MM.1S (cell line): ENCODE measurements at regions not wholly inside any gene's neighbourhood (a gene's known extent, or its start where the extent isn't known, plus 50 kb on each side); places are given as distances from the start of the nearest gene placed in this dataset.

Experiments
- EZH2 ChIP-seq: fragments of 300-600 bp; sonication (generic); optimal IDR thresholded peaks from 2 replicates; pipeline ENCODE3; 2017; ENCODE audit warnings: low read depth, mild to moderate bottlenecking, antibody characterized with exemption, low read length, mixed read lengths
- TF ChIP-seq, protein P1 (sequence below): fragments of 300-600 bp; sonication (generic); IDR thresholded peaks from 2 replicates; pipeline ENCODE4 v1.5.1; 2016; ENCODE audit warnings: antibody characterized with exemption, low read length, mixed read lengths

DNA sequence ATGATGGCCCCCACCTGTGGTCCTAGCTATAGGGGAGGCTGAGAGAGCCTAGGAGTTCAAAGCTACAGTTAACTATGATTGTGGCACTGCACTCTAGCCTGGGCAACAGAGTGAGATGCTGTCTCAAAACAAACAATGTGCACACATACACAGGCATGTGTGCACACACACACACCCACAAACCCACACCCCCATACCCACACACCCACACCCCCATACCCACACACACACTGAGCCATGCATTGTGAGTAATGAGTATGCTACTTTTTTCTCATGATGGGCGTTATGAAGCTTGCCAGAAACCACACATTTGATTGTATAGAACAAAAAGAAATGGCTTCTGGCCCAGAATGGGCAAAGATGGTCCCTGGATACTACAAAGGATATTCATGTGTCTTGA is 691.1 kb downstream of the SLC4A3 start:
- TF ChIP-seq, protein P1, sequence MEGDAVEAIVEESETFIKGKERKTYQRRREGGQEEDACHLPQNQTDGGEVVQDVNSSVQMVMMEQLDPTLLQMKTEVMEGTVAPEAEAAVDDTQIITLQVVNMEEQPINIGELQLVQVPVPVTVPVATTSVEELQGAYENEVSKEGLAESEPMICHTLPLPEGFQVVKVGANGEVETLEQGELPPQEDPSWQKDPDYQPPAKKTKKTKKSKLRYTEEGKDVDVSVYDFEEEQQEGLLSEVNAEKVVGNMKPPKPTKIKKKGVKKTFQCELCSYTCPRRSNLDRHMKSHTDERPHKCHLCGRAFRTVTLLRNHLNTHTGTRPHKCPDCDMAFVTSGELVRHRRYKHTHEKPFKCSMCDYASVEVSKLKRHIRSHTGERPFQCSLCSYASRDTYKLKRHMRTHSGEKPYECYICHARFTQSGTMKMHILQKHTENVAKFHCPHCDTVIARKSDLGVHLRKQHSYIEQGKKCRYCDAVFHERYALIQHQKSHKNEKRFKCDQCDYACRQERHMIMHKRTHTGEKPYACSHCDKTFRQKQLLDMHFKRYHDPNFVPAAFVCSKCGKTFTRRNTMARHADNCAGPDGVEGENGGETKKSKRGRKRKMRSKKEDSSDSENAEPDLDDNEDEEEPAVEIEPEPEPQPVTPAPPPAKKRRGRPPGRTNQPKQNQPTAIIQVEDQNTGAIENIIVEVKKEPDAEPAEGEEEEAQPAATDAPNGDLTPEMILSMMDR: no peak
- TF ChIP-seq EZH2: no peak
